OCI-LY1 (cell line): ENCODE measurements at regions not wholly inside any gene's neighbourhood (a gene's known extent, or its start where the extent isn't known, plus 50 kb on each side); places are given as distances from the start of the nearest gene placed in this dataset.
A peak's percentile ranks its signal among the peaks of the same experiment; 100 is the strongest.

Source experiments
- H2AFZ ChIP-seq: fragments of 200-600 bp; sonication (generic), shearing (Covaris generic); 2 replicates; pipeline ENCODE4 v1.6.0; 2014; ENCODE audit warnings: antibody characterized with exemption, mild to moderate bottlenecking, low read length
- H3F3A ChIP-seq: fragments of 200-600 bp; sonication (generic), shearing (Covaris generic); 2 replicates; pipeline ENCODE4 v1.6.0; 2014; ENCODE audit warnings: mild to moderate bottlenecking, antibody characterized with exemption, low read length, moderate library complexity; ENCODE audit not compliant: insufficient read depth
- H3K27ac ChIP-seq: fragments of 200-600 bp; sonication (generic); 2 replicates; pipeline ENCODE4 v1.5.1; 2014; ENCODE audit warnings: low read length, mixed run types, mild to moderate bottlenecking, low read depth; ENCODE audit not compliant: poor library complexity, severe bottlenecking
- H3K27me3 ChIP-seq: fragments of 200-600 bp; sonication (generic); 2 replicates; pipeline ENCODE4 v1.6.0; 2014; ENCODE audit warnings: antibody characterized with exemption, mild to moderate bottlenecking, low read length, moderate library complexity; ENCODE audit not compliant: insufficient read depth
- H3K36me3 ChIP-seq: fragments of 200-600 bp; sonication (generic); 2 replicates; pipeline ENCODE4 v1.6.1; 2014; ENCODE audit warnings: mild to moderate bottlenecking, antibody characterized with exemption, low read length, moderate library complexity, mixed read lengths; ENCODE audit not compliant: insufficient read depth
- H3K4me1 ChIP-seq: fragments of 200-600 bp; sonication (generic); 2 replicates; pipeline ENCODE4 v1.5.1; 2014; ENCODE audit warnings: mild to moderate bottlenecking, low read length, moderate library complexity; ENCODE audit not compliant: insufficient read depth, severe bottlenecking
- H3K4me2 ChIP-seq: fragments of 200-600 bp; sonication (generic), shearing (Covaris generic); 2 replicates; pipeline ENCODE4 v1.6.1; 2014; ENCODE audit warnings: low read length
- H3K4me3 ChIP-seq: fragments of 200-600 bp; sonication (generic); 2 replicates; pipeline ENCODE4 v1.5.1; 2014; ENCODE audit warnings: low read length, low read depth, mild to moderate bottlenecking, mixed read lengths; ENCODE audit not compliant: poor library complexity, severe bottlenecking
- H3K79me2 ChIP-seq: fragments of 200-600 bp; shearing (Covaris generic); 2 replicates; pipeline ENCODE4 v1.6.1; 2016; ENCODE audit warnings: mixed run types, low read length, mixed read lengths; ENCODE audit not compliant: insufficient read depth
- H3K9ac ChIP-seq: fragments of 200-600 bp; sonication (generic), shearing (Covaris generic); 2 replicates; pipeline ENCODE4 v1.6.1; 2014; ENCODE audit warnings: mild to moderate bottlenecking, low read length, mixed read lengths
- H3K9me2 ChIP-seq: fragments of 200-600 bp; sonication (generic), shearing (Covaris generic); 2 replicates; pipeline ENCODE4 v1.6.1; 2014; ENCODE audit warnings: low read depth, mild to moderate bottlenecking, low read length, mixed read lengths
- H3K9me3 ChIP-seq: fragments of 200-600 bp; shearing (Covaris generic); 2 replicates; pipeline ENCODE4 v1.6.1; 2014; ENCODE audit warnings: low read length, mixed read lengths
- H4K20me1 ChIP-seq: fragments of 200-600 bp; sonication (generic), shearing (Covaris generic); 2 replicates; pipeline ENCODE4 v1.6.0; 2016; ENCODE audit warnings: mild to moderate bottlenecking, low read length; ENCODE audit not compliant: insufficient read depth
- EZH2 ChIP-seq: fragments of 200-600 bp; sonication (generic), shearing (Covaris generic); IDR thresholded peaks from 2 replicates; pipeline ENCODE4 v1.8.0; 2017; ENCODE audit warnings: borderline replicate concordance, mixed run types, mild to moderate bottlenecking, antibody characterized with exemption, low read length, moderate library complexity, mixed read lengths
- TF ChIP-seq, protein P1 (sequence below): fragments of 200-600 bp; sonication (generic), shearing (Covaris generic); IDR thresholded peaks from 2 replicates; pipeline ENCODE4 v1.5.1; 2017; ENCODE audit warnings: mild to moderate bottlenecking, antibody characterized with exemption, low read length, moderate library complexity, mixed read lengths

DNA sequence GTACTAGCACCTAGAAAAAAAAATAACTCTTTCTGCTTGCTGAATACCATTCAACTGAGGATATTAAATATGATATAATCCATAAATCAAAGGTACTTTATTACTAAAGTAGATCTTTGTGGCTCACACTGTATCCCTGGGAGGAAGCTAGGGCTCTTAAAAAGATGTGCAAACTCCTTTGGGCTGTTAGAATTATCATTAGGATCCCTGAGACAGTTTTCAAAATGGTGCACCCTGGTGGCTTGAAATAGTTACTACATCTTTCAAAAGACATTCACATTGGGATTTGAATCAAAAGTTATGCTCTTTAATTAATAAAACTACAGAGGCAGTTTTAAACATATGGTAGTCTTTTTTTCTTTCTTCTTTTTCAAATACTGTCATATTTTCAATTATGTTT is 228.5 kb upstream of the G2E3 start:
- Histone ChIP-seq H3K9me3 (no peaks in the 10 kb centered on the region), H3K4me3 (no peak overlapping the region), H4K20me1 (no peaks in the 10 kb centered on the region), H3K36me3 (no peaks in the 10 kb centered on the region), H3K27me3 (no peaks in the 10 kb centered on the region), H3K27ac (no peak overlapping the region), H3K9me2 (no peaks in the 10 kb centered on the region), H3K79me2 (no peaks in the 10 kb centered on the region), H3K9ac (no peak overlapping the region), H3F3A (no peaks in the 10 kb centered on the region), H2AFZ (no peak overlapping the region), H3K4me1 (no peaks in the 10 kb centered on the region), H3K4me2 (no peak overlapping the region)
- TF ChIP-seq EZH2: no peak
- TF ChIP-seq, protein P1, sequence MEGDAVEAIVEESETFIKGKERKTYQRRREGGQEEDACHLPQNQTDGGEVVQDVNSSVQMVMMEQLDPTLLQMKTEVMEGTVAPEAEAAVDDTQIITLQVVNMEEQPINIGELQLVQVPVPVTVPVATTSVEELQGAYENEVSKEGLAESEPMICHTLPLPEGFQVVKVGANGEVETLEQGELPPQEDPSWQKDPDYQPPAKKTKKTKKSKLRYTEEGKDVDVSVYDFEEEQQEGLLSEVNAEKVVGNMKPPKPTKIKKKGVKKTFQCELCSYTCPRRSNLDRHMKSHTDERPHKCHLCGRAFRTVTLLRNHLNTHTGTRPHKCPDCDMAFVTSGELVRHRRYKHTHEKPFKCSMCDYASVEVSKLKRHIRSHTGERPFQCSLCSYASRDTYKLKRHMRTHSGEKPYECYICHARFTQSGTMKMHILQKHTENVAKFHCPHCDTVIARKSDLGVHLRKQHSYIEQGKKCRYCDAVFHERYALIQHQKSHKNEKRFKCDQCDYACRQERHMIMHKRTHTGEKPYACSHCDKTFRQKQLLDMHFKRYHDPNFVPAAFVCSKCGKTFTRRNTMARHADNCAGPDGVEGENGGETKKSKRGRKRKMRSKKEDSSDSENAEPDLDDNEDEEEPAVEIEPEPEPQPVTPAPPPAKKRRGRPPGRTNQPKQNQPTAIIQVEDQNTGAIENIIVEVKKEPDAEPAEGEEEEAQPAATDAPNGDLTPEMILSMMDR: peak; percentile 54

DNA sequence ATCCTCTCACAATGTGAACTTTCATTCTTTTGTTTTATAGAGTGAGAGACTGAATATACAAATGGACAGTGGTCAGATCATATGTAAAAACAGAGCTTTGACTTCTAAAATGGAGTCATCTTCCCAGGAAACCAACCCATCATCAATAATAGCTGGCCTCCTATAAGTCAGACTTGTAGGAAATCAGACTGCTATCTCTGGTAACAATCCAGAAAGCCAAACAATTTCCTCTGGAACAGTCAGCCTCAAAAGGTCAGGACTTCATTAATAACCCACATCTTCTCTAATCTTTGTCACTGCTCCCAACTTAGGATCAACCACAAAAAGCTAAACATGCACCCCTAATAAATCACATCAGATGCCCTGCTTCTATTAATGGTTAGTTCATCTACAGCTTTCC is 227.9 kb upstream of the G2E3 start:
- no peaks in the 10 kb centered on the region for H3K9me2 ChIP-seq
- no peak overlapping the region for H3K27ac ChIP-seq
- H3K9ac ChIP-seq: no peak overlapping the region
- H3K79me2 ChIP-seq: no peaks in the 10 kb centered on the region
- no peaks in the 10 kb centered on the region for H4K20me1 ChIP-seq
- no peak overlapping the region for H3K4me2 ChIP-seq
- no peaks in the 10 kb centered on the region for H3K27me3 ChIP-seq
- no peaks in the 10 kb centered on the region for H3K9me3 ChIP-seq
- no peaks in the 10 kb centered on the region for H3K4me1 ChIP-seq
- no peaks in the 10 kb centered on the region for H3F3A ChIP-seq
- TF ChIP-seq, protein P1: no peak
- no peak for TF ChIP-seq EZH2
- H2AFZ ChIP-seq: no peak overlapping the region
- no peaks in the 10 kb centered on the region for H3K36me3 ChIP-seq
- no peak overlapping the region for H3K4me3 ChIP-seq

DNA sequence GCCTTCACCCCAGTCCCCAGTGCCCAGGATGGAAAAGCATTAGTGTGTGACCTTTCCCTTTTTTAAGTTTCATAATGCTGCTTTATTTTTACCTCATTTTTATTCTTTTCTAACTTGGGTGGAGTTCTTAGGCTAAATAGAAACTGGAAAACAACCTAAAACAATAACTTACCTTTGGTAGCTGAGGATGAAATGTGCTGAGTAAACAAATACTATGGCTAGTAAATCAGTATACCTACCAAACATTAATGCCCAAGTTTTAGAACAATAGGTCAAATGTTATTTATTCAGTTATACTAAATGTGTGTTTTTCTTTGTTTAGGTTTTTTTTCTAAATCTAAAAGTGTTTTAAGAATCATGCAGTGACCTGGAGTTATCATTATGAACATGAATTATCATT is 226.6 kb upstream of the G2E3 start:
- H3K27ac ChIP-seq: no peak overlapping the region
- H3K4me3 ChIP-seq: no peak overlapping the region
- no peaks in the 10 kb centered on the region for H3F3A ChIP-seq
- H3K9me3 ChIP-seq: no peaks in the 10 kb centered on the region
- no peak overlapping the region for H3K4me2 ChIP-seq
- TF ChIP-seq, protein P1: no peak
- TF ChIP-seq EZH2: no peak
- no peaks in the 10 kb centered on the region for H3K4me1 ChIP-seq
- H3K36me3 ChIP-seq: no peaks in the 10 kb centered on the region
- H3K27me3 ChIP-seq: no peaks in the 10 kb centered on the region
- no peaks in the 10 kb centered on the region for H3K79me2 ChIP-seq
- no peaks in the 10 kb centered on the region for H4K20me1 ChIP-seq
- H2AFZ ChIP-seq: no peak overlapping the region
- H3K9me2 ChIP-seq: no peaks in the 10 kb centered on the region
- no peak overlapping the region for H3K9ac ChIP-seq
